GM19328 (cell line): ENCODE measurements at regions not wholly inside any gene's neighbourhood (a gene's known extent, or its start where the extent isn't known, plus 50 kb on each side); places are given as distances from the start of the nearest gene placed in this dataset.
"Not testable (repeated sequence)": the region's sequence is repeated elsewhere in the genome, so short reads cannot be mapped to it uniquely, and the experiment has no call there.

ENCODE experiments used
- ATAC-seq: cut with Tn5 transposase; IDR thresholded peaks from one replicate; pipeline ENCODE4 v1.9.1; 2021; ENCODE audit warnings: mild to moderate bottlenecking, moderate library complexity; ENCODE audit not compliant: unreplicated experiment

DNA sequence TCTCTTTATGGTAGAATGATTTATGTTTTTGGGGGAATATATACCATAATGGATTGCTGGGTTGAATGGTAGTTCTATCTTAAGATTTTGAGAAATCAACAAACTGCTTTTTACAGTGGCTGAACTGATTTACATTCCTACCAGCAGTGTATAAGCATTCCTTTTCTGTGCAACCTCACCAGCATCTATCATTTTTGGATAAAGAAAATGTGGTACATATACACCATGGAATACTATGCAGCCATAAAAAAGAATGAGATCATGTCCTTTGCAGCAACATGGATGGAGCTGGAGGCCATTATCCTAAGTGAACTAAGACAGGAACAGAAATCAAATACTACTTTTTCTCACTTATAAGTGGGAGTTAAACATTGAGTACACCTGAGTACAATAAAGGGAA, 746.4 kb downstream of the MAT2B start:
- ATAC-seq = not testable (repeated sequence)

DNA sequence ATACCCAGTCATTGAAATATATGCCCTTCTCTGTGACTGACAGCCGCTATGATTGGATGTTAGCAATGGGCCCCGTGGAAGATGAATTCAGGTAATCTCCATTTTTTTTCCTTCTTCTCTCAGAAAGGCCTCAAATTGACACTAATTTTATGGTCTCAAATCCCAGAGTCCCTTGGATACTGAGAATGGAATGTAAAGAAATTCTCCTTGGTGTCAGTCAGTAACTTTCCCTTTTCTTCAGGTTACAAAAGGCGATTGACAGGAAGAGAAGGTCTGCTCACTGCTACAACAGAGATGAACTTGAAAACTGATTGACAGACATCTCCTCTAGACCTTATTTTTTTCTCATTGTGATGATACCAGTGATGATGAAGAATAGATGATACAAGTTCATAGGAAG, 748.3 kb downstream of the MAT2B start:
- ATAC-seq = no peak

DNA sequence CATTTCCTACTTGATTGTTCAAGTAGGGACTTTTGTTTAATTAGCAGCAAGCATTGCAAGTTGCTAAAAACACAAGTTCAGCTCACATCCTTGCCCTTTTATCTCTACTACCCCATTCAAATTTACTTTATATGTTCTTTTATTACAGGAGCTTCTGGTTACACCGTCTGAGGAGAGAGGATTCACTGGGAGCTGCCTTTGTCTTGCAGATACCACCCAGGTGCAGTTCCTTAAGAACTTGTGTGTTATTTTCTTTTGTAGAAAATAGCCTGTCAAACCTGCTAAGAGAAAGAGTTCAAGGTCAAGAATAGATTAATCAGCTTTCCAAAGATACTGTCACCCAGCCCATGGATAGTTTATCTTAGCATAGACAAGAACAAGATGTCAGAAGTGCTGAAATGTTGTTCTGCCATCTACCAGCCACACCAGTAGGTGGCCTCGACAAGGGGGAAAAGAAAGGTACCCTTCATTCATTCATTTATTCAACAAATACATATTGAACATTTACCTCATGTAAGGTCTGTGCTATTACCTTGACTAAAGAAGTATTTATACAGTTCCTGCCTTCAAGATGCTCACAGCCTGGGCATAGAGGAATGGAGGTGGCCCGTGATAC, 750.3 kb downstream of the MAT2B start:
- no peak for ATAC-seq

DNA sequence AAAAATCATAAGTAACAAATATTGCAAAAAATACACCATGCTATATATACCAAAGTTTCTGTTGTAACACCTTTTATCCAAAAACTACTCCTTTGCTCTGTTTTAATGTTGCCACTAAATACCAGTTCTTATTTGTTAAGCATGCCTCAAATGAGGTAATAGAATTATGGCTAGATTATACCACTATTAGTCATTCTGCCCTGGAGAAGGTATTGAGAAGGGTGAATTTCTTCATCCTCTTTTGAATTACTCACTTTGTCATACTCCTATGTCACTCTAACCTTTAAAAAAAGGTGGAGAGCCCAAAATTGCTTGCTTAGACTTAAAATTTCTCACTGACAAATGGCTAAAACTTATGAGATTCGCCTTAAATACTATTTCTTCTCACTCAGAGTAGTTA, 750.9 kb downstream of the MAT2B start:
- ATAC-seq = no peak

DNA sequence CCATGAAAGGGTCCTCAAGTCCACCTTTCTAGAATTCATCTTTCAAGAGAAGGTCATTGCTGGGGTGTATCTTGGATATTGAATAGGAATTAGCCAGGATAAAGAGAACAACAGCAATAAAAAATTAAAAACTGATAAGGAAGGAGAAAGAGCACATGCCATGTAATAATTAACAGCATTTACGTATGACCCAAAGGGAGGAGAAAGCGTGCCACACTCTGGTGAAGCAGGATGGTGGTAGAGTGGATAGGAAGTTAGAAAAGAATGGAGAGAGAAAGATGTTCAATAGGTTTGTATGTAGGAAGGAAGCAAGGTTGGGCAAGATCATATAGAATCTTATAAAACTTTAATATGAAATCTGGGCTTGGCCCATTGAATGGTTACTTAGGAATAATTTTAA, 751.5 kb downstream of the MAT2B start:
- no peak for ATAC-seq

DNA sequence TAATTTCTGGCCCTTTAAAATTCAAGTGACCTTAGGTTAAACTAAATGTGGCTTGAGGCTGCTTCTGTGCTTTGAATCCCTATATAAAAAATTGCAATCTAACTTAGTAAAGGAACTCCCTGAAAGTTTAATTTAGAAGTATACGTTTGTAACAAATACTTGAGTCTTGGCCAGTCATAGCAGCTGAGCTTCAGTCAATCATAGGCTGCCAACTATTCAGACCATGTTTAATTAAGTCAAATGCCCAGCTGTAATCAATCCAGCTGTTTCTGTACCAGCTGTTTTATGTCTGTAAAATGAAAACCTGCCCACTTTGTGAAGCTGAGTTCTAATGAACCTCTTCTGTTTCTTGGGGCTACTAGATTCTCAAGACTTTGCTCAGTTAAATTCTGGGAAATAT, 760.1 kb downstream of the MAT2B start:
- no peak for ATAC-seq

DNA sequence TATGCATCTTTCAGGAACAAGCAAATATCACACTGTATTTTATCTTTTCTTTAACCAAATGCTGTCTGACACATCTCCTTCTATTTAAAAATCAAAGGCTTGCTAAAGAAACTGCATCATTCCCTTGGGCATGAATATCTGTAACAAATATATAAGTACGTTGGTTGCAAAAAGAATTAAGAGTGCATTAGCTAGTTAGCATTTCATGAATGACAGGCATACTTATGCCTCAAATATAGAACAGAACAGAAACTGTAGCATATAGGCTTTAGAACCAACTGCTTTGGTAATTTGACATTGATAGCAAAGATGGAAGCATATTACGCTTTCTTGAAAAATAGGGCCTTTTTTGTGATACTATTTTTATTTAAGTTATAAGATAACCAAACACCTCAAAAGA, 761.2 kb downstream of the MAT2B start:
- no peak for ATAC-seq

DNA sequence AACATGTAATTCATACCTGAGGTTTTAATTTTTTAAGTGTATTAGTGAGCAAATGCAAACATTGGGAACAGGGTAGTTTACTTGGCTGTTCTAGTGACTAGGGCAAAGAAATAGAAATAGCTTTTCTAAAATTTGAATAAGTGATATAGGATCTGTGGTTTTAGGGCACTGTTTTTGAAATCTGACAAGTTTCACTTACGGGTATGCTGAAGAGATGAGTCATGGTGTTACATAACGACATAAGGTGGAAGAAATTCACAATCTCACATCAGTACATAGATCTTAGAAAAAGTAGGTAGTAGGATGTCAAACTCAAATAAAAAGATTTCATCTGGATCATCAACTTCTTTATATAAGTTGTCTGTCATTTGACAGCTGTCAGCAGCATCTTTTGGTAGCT, 772.3 kb downstream of the MAT2B start:
- no peak for ATAC-seq

DNA sequence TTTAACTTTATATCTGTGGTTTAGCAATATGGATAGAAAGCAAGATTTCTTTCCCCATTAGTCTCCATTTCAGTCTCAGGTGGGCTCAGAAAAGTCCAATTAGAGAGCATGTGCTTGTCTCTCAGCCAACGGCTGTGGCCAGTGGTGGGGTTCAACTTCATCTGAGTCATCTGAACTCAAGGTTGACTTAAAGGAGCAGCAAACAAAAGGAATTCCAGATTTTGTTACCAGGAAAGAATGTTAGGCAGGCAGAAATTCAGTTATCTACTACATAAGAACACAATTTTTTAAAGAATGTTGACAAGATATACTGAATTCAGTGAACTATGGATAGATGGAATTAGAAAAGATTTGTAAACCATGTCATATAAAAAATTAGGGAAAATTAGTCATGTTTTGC, 784.1 kb downstream of the MAT2B start:
- ATAC-seq = no peak

DNA sequence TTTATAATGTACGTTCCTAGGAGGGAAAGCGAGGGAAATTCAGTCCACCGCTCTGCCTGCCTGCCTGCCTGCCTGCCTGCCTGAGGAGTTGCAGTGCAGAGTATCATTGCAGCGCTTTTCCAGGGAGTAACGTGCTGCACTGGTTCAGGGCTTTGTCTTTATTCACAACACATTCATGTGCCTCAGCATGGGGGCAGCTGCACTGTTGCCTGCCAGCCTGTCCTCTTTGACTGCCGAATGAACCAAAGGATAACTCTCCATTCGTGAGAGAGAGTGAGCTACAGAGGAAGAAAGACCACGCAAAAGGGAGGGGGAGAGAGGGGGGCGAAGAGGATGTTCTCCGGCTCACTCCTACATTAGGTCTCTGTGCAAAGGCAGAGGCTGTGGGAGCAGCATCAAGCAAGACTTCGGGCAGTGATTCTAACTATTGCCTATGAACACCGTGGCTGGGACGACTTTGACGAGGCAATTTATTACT, 791.2 kb downstream of the MAT2B start:
- ATAC-seq = no peak

DNA sequence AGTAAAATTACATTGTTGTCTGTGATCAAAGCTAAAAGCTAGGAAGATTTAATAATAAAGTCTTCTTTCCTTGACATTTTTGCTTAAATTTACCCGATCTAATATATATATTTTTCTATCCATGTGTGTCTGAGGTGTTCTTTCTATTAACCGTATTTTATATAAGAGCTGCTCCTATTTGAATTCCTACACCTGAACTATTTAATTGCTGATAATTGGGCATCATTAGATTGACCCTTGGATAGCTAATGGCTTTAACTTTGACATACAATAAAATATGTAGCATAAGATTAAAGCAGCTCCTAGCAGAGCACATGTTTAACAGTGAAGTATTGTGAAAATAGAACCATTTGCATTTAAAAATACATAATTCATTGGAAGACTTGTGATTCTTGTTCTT, 792.7 kb downstream of the MAT2B start:
- no peak for ATAC-seq

DNA sequence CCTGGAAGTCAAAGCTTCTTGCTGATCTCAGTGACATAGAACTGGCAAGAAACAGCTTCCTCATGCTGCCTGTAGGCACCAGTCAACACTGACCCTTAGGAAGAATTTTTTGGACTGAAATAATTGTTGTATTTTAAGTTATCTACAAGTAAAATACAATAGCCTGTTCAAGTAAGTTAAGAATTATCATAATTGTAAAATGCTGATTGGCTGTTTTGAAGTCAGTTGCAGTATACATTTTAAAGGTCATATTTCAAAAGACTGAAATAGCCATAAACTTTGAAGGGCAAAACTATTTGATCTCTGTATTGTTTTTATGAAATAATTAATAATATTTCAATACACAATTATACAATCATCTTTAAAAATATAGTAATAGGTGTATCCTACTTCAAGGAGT, 794.9 kb downstream of the MAT2B start:
- no peak for ATAC-seq

DNA sequence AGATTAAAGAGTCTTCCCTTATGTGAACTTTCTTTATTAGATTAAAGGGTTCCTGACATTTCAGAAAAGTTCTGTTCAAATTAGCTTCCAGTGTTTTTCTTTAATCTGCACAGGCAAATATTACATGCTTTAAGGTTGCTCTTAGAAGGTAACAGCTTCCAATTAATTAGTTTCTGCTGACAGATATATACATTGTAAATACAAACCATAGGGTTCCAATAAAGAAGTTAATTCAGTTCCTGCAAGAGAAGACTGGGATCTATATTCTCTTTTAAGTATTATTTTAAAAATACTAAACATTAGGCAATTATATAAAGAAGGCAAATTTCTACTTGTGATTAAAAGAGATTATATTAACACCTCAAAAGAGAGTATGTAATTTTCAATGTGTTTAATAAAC, 795.7 kb downstream of the MAT2B start:
- no peak for ATAC-seq

DNA sequence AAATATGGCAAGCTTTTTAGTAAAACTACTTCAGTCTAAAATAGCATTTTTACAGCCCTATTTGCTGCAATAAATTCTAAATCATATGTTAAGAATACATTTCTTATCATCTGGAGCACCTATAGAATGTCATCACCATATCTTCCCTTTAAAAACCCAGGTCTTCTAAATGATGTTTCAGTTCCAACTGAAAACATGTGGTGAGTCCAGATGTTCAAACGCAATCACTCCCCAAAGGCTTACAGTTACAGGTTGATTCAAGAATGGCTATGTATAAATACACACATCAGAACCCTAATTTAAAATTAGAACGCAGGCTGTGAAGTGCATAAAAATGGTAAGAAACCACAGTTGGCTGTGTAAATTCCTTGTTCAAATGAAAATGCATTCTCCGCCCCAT, 796.3 kb downstream of the MAT2B start:
- ATAC-seq = no peak

DNA sequence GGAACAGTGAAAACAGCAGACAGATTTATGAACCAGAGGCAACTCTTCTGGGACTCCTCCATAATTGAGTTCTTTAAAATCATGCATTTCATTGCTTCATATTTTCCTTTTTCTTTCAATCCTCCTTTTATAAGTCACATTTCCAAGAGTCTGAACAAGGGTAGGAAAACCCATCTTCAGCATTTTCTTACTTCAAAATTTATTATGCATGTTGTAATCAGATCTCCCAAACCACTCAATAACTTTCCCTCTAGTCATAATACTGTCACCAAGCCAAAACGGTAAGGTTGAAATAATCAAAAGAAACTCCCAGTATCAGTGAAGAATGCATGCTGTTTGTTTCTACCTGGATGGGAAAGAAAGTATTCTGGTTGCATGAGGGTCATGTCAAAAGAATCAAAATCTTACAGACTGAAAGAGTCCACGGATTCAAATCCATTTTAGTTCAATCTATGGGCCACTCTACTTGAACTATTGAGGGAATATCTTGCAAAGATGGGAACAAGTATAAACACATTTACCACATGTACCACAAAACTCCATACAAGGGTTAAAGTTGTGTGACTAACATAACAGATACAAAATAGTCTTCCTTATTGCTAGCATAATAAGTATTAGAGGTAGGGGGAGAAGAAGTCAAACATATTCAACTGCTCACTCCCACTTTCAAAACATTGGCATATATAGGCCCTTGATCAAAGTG, 797.3 kb downstream of the MAT2B start:
- no peak for ATAC-seq

DNA sequence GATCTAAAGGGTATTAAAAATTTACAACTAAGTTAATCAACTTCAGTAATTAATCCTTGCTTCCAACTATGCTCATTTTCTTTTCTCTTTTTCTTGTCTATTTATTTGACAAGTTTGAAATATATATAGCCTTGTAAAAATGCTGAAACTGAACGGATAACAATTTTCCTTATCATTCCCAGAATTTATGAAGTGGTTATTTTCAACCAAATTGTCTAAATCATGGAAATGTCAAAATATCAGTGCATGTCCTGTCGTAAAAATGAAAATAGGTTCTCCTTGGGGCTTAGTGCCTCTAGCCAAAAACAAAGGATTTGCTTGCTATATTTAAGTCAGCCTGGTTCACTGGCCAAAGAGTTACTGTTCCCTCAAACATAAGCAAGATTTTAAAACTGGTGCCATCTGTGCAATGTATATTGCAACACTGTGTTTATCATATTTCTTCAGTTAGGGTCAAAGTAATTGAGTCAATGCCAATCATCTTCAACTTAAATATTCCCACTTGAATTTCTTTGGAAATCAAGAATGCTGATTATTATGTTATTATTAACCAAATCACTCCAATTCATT, 798.3 kb downstream of the MAT2B start:
- no peak for ATAC-seq

DNA sequence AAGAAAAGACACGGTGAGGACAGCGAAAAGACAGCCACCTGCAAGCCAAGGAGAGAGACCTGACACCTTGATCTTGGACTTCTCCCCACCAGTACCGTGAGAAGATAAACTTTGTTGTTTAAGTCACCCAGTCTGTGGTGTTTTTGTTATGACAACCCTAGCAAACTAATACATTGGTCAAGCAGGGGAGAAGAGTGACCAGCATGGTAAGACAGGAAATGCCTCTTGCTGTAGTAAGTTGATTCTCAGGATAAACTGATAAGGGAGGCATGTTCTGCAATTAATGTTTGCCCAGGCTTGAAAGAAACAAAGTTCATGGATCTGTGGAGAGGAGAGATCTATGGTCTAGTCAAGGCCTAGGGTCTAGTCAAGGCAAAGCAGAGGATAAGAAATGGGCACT, 801.2 kb downstream of the MAT2B start:
- no peak for ATAC-seq

DNA sequence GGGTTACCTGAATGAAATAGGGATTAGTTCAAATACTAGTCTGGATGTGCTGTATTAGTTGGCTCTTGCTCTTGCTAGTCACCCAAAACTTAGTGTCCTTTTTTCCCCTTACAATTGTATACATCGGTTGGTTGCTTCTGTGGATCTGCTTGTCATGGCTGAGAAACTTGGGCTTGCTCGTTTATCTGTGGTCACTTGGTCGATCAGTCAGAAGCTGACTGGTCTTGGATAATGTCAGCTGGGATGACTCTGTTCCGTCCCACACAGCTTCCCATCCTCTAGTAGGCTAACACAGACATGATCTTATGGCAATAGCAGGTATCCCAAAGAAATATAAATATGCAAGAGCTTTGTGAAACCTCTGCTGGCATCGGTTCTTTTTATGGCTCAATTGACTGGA, 807.4 kb downstream of the MAT2B start:
- ATAC-seq = no peak

DNA sequence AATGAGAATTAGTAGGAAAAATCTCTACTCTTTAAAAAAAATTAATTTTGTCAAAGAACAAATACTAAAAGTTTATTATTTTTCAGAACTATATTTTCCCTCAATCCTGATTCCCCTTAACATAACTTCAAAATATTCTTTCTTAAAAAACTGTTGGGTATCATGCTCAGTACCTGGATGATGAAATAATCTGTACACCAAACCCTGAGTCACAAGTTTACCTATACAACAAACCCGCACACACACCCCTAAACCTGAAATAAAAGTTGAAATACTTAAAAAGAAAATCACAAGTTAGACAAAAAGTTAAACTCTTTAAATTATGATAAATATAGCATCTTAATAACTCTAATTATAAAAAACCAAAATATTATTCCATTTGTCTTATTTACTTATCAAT, 812.3 kb downstream of the MAT2B start:
- ATAC-seq = no peak

DNA sequence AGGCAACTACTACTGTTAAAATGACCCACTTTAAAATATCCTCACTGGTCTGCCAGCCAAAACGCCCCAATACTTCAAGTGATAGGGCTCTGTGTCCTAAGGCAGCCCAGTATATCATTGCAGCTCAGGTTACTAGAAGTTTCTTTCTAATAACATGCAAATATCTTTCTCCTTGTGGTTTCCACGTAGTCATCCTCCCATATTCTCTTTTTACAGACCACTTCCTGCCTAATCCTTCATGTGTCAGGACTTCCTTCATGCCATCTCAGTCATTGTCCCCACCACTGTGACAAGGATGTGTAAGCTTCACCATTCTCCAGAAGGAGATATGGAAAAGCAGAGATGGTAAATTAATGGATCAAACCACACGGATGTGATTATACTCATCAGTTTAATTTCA, 813.7 kb downstream of the MAT2B start:
- ATAC-seq = no peak

DNA sequence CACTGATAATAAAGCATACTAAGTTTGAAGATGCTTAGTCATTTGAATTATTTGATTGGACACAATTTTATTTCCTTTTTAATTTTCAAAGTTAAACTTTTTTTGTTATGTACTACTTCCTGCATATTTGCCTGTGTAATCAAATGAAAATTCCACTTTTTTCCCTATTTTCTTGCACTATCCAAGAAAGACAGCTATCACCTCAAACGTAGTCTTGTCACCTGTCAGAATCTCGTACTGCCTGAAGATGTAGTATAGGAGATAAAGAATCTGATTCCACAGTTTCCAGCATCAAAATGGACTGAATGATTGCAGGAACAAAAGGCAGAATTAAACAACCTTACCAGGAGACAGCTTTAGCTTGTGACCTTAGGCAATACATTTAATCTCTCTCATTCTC, 818.8 kb downstream of the MAT2B start:
- ATAC-seq = no peak

DNA sequence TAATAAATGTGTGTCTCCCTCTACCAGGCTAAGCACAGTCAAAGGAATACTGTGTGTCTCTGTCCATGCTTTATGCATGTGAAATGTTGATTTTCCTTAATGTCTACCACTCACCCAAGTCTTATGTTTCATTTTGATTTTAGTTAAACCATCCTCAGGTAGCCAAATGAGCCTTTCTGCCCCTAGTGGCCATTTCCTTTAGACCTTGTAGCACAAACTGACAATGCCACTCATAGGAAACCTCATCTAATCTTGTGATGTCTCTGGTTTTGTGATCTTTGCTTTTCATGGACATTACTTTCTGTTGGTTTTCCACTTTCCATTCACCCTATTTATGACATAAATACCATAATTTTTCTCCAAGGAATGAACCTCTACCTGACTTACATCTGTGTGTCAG, 820.8 kb downstream of the MAT2B start:
- no peak for ATAC-seq

DNA sequence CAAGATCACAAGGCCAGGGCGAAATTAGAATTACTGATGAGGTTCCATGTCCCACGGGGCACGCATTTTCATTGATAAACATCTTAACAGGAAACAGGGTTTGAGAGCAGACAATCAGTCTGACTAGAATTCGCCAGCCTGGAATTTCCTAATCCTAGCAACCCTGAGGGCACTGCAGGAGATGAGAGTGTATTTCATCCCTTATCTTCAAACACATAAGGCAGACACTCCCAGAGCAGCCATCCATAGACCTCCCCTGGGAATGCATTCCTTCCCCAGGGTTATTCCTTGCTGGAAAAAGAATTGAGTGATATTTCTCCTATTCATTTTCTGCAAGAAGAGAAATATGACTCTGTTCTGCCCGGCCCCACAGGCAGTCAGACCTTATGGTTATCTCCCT, 821.7 kb downstream of the MAT2B start:
- ATAC-seq = not testable (repeated sequence)
